ENCODE measurements at regions not wholly inside any gene's neighbourhood (a gene's known extent, or its start where the extent isn't known, plus 50 kb on each side); places are given as distances from the start of the nearest gene placed in this dataset.
A peak's percentile ranks its signal among the peaks of the same experiment; 100 is the strongest.
"Not testable (repeated sequence)": the region's sequence is repeated elsewhere in the genome, so short reads cannot be mapped to it uniquely, and the experiment has no call there.

- H3K36me3 ChIP-seq (ENCODE audit: control insufficient read depth in 1 of 2, insufficient read depth in 2 of 2, low read length in 2 of 2); H3K27ac ChIP-seq (ENCODE audit: low read depth, low read length); H3K4me3 ChIP-seq (ENCODE audit: low read depth in 1 of 2, low read length in 2 of 2); H3K9me3 ChIP-seq (ENCODE audit: control insufficient read depth in 1 of 2, low read length in 2 of 2); H3K27me3 ChIP-seq (ENCODE audit: control insufficient read depth in 1 of 2, insufficient read depth in 2 of 2, low read length in 2 of 2); H3K9ac ChIP-seq (ENCODE audit: low read depth in 1 of 2, low read length in 2 of 2); H3K4me1 ChIP-seq (ENCODE audit: control insufficient read depth in 1 of 2, insufficient read depth in 2 of 2, low read length in 2 of 2): not testable (repeated sequence)
Observed at GRCh38 chr1:214095896-214096295, 108.1 kb downstream of the PROX1 start.

DNA sequence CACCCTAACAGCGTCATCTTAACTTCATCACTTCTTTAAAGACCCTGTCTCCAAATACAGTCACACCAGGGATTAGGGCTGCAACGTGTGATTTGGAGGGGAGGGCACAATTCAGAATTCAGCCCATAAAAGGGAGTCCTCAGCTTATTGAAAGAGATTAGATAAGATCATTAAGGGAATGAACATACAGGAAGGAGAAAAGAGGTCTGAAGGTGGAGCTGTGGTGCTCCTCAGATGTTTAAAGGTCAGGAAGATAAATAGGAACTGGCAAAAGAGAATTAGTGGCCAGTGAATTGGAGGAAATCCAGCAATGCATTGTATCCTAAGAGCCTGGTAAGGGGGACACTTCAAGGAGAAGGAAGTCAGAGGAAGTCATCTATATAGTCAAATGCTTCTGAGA lies 113.5 kb downstream of the PROX1 start:
- Histone ChIP-seq H3K27me3 (ENCODE audit: control insufficient read depth in 1 of 2, insufficient read depth in 2 of 2, low read length in 2 of 2) (no peaks in the 10 kb centered on the region), H3K4me3 (ENCODE audit: low read depth in 1 of 2, low read length in 2 of 2) (no peak overlapping the region), H3K4me1 (ENCODE audit: control insufficient read depth in 1 of 2, insufficient read depth in 2 of 2, low read length in 2 of 2) (no peaks in the 10 kb centered on the region), H3K27ac (ENCODE audit: low read depth, low read length) (no peak overlapping the region), H3K9me3 (ENCODE audit: control insufficient read depth in 1 of 2, low read length in 2 of 2) (no peaks in the 10 kb centered on the region), H3K9ac (ENCODE audit: low read depth in 1 of 2, low read length in 2 of 2) (no peak overlapping the region), H3K36me3 (ENCODE audit: control insufficient read depth in 1 of 2, insufficient read depth in 2 of 2, low read length in 2 of 2) (no peaks in the 10 kb centered on the region)

- H3K27me3 ChIP-seq (ENCODE audit: control insufficient read depth in 1 of 2, insufficient read depth in 2 of 2, low read length in 2 of 2), result no peaks in the 10 kb centered on the region
- H3K9ac ChIP-seq (ENCODE audit: low read depth in 1 of 2, low read length in 2 of 2), result no peak overlapping the region
- H3K36me3 ChIP-seq (ENCODE audit: control insufficient read depth in 1 of 2, insufficient read depth in 2 of 2, low read length in 2 of 2), result no peaks in the 10 kb centered on the region
- H3K27ac ChIP-seq (ENCODE audit: low read depth, low read length), result no peak overlapping the region
- no peaks in the 10 kb centered on the region for H3K9me3 ChIP-seq (ENCODE audit: control insufficient read depth in 1 of 2, low read length in 2 of 2)
- H3K4me1 ChIP-seq (ENCODE audit: control insufficient read depth in 1 of 2, insufficient read depth in 2 of 2, low read length in 2 of 2), result no peaks in the 10 kb centered on the region
- H3K4me3 ChIP-seq (ENCODE audit: low read depth in 1 of 2, low read length in 2 of 2), result no peak overlapping the region
Observed at GRCh38 chr1:214101828-214102227, 114.1 kb downstream of the PROX1 start.

GRCh38 chr1:214102907-214103306 lies 115.1 kb downstream of the PROX1 start:
- H3K4me3 ChIP-seq (ENCODE audit: low read depth in 1 of 2, low read length in 2 of 2), result no peak overlapping the region
- no peak overlapping the region for H3K9ac ChIP-seq (ENCODE audit: low read depth in 1 of 2, low read length in 2 of 2)
- no peak overlapping the region for H3K27ac ChIP-seq (ENCODE audit: low read depth, low read length)
- no peaks in the 10 kb centered on the region for H3K27me3 ChIP-seq (ENCODE audit: control insufficient read depth in 1 of 2, insufficient read depth in 2 of 2, low read length in 2 of 2)
- H3K36me3 ChIP-seq (ENCODE audit: control insufficient read depth in 1 of 2, insufficient read depth in 2 of 2, low read length in 2 of 2), result no peaks in the 10 kb centered on the region
- no peaks in the 10 kb centered on the region for H3K4me1 ChIP-seq (ENCODE audit: control insufficient read depth in 1 of 2, insufficient read depth in 2 of 2, low read length in 2 of 2)
- H3K9me3 ChIP-seq (ENCODE audit: control insufficient read depth in 1 of 2, low read length in 2 of 2), result no peaks in the 10 kb centered on the region

DNA sequence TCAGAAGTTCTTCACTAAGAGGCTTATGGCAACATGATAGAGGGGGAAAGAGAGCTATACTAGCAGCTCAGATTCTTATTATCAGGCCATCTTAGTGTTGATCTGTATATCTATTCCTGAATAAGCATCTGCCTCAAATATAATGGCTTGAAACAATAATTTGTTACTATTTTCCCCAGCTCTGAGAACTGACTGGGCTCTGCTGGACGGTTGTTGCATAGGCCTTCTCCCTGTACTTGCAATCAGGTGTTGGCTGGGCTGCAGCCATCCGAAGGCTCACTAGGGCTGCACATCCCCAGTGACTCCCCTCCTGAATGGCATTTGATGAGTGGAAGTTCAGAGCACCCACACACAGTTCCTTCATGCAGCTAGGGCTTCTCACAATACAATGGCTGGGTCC lies 116.0 kb downstream of the PROX1 start:
- Histone ChIP-seq H3K4me3 (ENCODE audit: low read depth in 1 of 2, low read length in 2 of 2) (no peak overlapping the region), H3K27ac (ENCODE audit: low read depth, low read length) (no peak overlapping the region), H3K27me3 (ENCODE audit: control insufficient read depth in 1 of 2, insufficient read depth in 2 of 2, low read length in 2 of 2) (no peaks in the 10 kb centered on the region), H3K36me3 (ENCODE audit: control insufficient read depth in 1 of 2, insufficient read depth in 2 of 2, low read length in 2 of 2) (no peaks in the 10 kb centered on the region), H3K9ac (ENCODE audit: low read depth in 1 of 2, low read length in 2 of 2) (no peak overlapping the region), H3K4me1 (ENCODE audit: control insufficient read depth in 1 of 2, insufficient read depth in 2 of 2, low read length in 2 of 2) (no peaks in the 10 kb centered on the region), H3K9me3 (ENCODE audit: control insufficient read depth in 1 of 2, low read length in 2 of 2) (no peaks in the 10 kb centered on the region)

DNA sequence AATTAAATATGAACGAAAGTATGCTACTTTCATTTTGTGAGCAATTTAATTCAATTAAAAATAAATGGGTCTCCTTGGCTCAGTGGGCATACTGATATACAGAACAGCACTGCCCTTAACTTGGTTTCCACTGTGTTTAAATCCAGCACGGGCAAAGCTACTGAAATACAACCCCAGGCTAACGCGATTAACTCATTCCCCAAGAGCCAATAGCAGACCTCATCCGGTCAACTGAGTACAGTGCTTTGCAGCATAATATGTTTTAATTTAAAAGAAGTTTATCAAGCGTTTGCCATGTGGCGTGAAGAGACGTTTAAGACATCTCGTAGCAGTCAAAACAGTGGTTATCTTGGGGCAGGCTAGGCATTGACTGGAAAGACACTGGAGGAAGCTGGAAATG lies 118.6 kb downstream of the PROX1 start:
- Histone ChIP-seq H3K9ac (ENCODE audit: low read depth in 1 of 2, low read length in 2 of 2) (no peak overlapping the region), H3K4me1 (ENCODE audit: control insufficient read depth in 1 of 2, insufficient read depth in 2 of 2, low read length in 2 of 2) (no peaks in the 10 kb centered on the region), H3K4me3 (ENCODE audit: low read depth in 1 of 2, low read length in 2 of 2) (no peak overlapping the region), H3K9me3 (ENCODE audit: control insufficient read depth in 1 of 2, low read length in 2 of 2) (no peaks in the 10 kb centered on the region), H3K27ac (ENCODE audit: low read depth, low read length) (no peak overlapping the region), H3K27me3 (ENCODE audit: control insufficient read depth in 1 of 2, insufficient read depth in 2 of 2, low read length in 2 of 2) (no peaks in the 10 kb centered on the region), H3K36me3 (ENCODE audit: control insufficient read depth in 1 of 2, insufficient read depth in 2 of 2, low read length in 2 of 2) (no peaks in the 10 kb centered on the region)

- H3K4me1 ChIP-seq (ENCODE audit: control insufficient read depth in 1 of 2, insufficient read depth in 2 of 2, low read length in 2 of 2), result no peaks in the 10 kb centered on the region
- no peak overlapping the region for H3K27ac ChIP-seq (ENCODE audit: low read depth, low read length)
- H3K9ac ChIP-seq (ENCODE audit: low read depth in 1 of 2, low read length in 2 of 2), result no peak overlapping the region
- H3K4me3 ChIP-seq (ENCODE audit: low read depth in 1 of 2, low read length in 2 of 2), result peak overlapping the region; percentile 61 to 64
- no peaks in the 10 kb centered on the region for H3K9me3 ChIP-seq (ENCODE audit: control insufficient read depth in 1 of 2, low read length in 2 of 2)
- H3K36me3 ChIP-seq (ENCODE audit: control insufficient read depth in 1 of 2, insufficient read depth in 2 of 2, low read length in 2 of 2), result no peaks in the 10 kb centered on the region
- H3K27me3 ChIP-seq (ENCODE audit: control insufficient read depth in 1 of 2, insufficient read depth in 2 of 2, low read length in 2 of 2), result no peaks in the 10 kb centered on the region
Observed at GRCh38 chr1:214107322-214108096, 119.7 kb downstream of the PROX1 start.

DNA sequence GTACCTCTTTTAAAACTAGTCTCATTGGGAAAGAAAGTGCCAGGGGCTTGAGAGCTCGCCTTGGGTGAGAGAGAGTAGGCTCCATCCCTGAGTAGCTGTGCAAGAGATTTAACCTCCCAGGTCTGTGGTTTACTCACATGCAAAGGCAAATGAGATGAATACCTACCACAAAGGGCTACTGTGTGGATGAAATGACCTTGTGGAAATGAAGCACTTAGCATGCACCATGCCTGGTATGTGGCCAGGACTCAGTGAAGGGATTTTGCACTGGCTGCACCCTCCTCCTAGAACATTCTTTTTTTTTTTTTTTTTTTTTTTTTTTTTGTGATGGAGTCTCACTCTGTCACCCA lies 120.3 kb downstream of the PROX1 start:
- H3K9ac ChIP-seq (ENCODE audit: low read depth in 1 of 2, low read length in 2 of 2), result no peak overlapping the region
- no peaks in the 10 kb centered on the region for H3K27me3 ChIP-seq (ENCODE audit: control insufficient read depth in 1 of 2, insufficient read depth in 2 of 2, low read length in 2 of 2)
- H3K36me3 ChIP-seq (ENCODE audit: control insufficient read depth in 1 of 2, insufficient read depth in 2 of 2, low read length in 2 of 2), result no peaks in the 10 kb centered on the region
- no peaks in the 10 kb centered on the region for H3K4me1 ChIP-seq (ENCODE audit: control insufficient read depth in 1 of 2, insufficient read depth in 2 of 2, low read length in 2 of 2)
- no peak overlapping the region for H3K4me3 ChIP-seq (ENCODE audit: low read depth in 1 of 2, low read length in 2 of 2)
- H3K27ac ChIP-seq (ENCODE audit: low read depth, low read length), result no peak overlapping the region
- no peaks in the 10 kb centered on the region for H3K9me3 ChIP-seq (ENCODE audit: control insufficient read depth in 1 of 2, low read length in 2 of 2)

GRCh38 chr1:214111796-214112195 lies 124.0 kb downstream of the PROX1 start:
- Histone ChIP-seq H3K27ac (ENCODE audit: low read depth, low read length) (no peak overlapping the region), H3K36me3 (ENCODE audit: control insufficient read depth in 1 of 2, insufficient read depth in 2 of 2, low read length in 2 of 2) (no peaks in the 10 kb centered on the region), H3K4me3 (ENCODE audit: low read depth in 1 of 2, low read length in 2 of 2) (no peak overlapping the region), H3K9ac (ENCODE audit: low read depth in 1 of 2, low read length in 2 of 2) (no peak overlapping the region), H3K4me1 (ENCODE audit: control insufficient read depth in 1 of 2, insufficient read depth in 2 of 2, low read length in 2 of 2) (no peaks in the 10 kb centered on the region), H3K27me3 (ENCODE audit: control insufficient read depth in 1 of 2, insufficient read depth in 2 of 2, low read length in 2 of 2) (no peaks in the 10 kb centered on the region), H3K9me3 (ENCODE audit: control insufficient read depth in 1 of 2, low read length in 2 of 2) (no peaks in the 10 kb centered on the region)

DNA sequence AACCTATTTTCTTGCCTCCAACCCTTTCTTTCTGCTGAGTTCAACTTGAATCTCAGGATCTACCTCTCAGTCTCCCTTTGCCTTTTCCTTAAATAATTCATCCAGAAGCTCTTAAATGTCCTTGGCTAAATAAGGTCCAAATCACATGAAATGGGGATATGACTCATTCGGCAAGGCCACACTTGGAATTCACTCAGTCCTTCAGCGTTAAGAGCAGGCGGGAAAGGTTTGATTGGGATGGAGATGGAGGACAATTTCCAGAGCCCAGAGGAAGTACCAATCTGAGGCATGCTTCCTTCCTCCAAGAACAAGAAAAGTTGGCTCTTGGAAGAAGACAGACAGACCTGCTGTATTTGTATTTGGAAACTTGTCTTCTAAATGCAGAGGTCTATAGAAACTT lies 128.5 kb downstream of the PROX1 start:
- no peaks in the 10 kb centered on the region for H3K27me3 ChIP-seq (ENCODE audit: control insufficient read depth in 1 of 2, insufficient read depth in 2 of 2, low read length in 2 of 2)
- no peaks in the 10 kb centered on the region for H3K36me3 ChIP-seq (ENCODE audit: control insufficient read depth in 1 of 2, insufficient read depth in 2 of 2, low read length in 2 of 2)
- no peaks in the 10 kb centered on the region for H3K4me1 ChIP-seq (ENCODE audit: control insufficient read depth in 1 of 2, insufficient read depth in 2 of 2, low read length in 2 of 2)
- H3K4me3 ChIP-seq (ENCODE audit: low read depth in 1 of 2, low read length in 2 of 2), result no peak overlapping the region
- H3K27ac ChIP-seq (ENCODE audit: low read depth, low read length), result no peak overlapping the region
- no peak overlapping the region for H3K9ac ChIP-seq (ENCODE audit: low read depth in 1 of 2, low read length in 2 of 2)
- peaks cover 10% of the 10 kb centered on the region in 2 donors for H3K9me3 ChIP-seq (ENCODE audit: control insufficient read depth in 1 of 2, low read length in 2 of 2)

DNA sequence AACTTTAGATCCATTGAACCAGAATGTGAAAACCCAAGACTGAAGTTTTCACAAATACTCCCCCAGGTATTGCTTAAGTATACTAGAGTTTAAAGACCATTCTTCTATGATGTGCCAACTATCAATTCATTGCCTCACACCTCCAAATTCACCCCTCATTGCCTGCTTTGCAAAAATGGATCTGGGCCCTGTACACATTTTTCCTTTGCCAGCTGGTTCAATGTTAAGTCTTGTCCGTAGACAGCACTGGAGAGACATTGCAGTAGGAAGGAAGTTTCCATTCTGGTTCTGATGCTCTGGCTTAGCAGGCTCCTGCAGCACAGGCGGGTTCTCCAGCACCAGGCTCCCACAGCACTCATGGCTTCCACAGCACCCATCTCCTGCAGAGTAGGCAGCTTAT lies 130.0 kb downstream of the PROX1 start:
- no peaks in the 10 kb centered on the region for H3K27me3 ChIP-seq (ENCODE audit: control insufficient read depth in 1 of 2, insufficient read depth in 2 of 2, low read length in 2 of 2)
- peaks cover 10% of the 10 kb centered on the region in 2 donors for H3K9me3 ChIP-seq (ENCODE audit: control insufficient read depth in 1 of 2, low read length in 2 of 2)
- H3K4me3 ChIP-seq (ENCODE audit: low read depth in 1 of 2, low read length in 2 of 2), result no peak overlapping the region
- no peaks in the 10 kb centered on the region for H3K4me1 ChIP-seq (ENCODE audit: control insufficient read depth in 1 of 2, insufficient read depth in 2 of 2, low read length in 2 of 2)
- H3K9ac ChIP-seq (ENCODE audit: low read depth in 1 of 2, low read length in 2 of 2), result no peak overlapping the region
- no peak overlapping the region for H3K27ac ChIP-seq (ENCODE audit: low read depth, low read length)
- no peaks in the 10 kb centered on the region for H3K36me3 ChIP-seq (ENCODE audit: control insufficient read depth in 1 of 2, insufficient read depth in 2 of 2, low read length in 2 of 2)

Measured in duodenal mucosa (tissue), 2 donors.